Mesenchymal stem cell (in vitro differentiated cells and primary cell): ENCODE measurements at regions not wholly inside any gene's neighbourhood (a gene's known extent, or its start where the extent isn't known, plus 50 kb on each side); places are given as distances from the start of the nearest gene placed in this dataset.
"Not testable (repeated sequence)": the region's sequence is repeated elsewhere in the genome, so short reads cannot be mapped to it uniquely, and the experiment has no call there.

ENCODE experiments used
- DNase-seq: peaks from one replicate; pipeline ENCODE4 v3.0.0-alpha.2; 2013
- H2AFZ ChIP-seq: one replicate; pipeline ENCODE4 v1.6.1; 2013; ENCODE audit warnings: low read depth, mild to moderate bottlenecking, control low read depth, inconsistent platforms, low read length, moderate library complexity
- H2AK5ac ChIP-seq: 2 replicates; pipeline ENCODE4 v1.6.1; 2013; ENCODE audit warnings: low read length, moderate library complexity, mild to moderate bottlenecking, inconsistent platforms; ENCODE audit not compliant: severe bottlenecking
- H2BK120ac ChIP-seq: one replicate; pipeline ENCODE4 v1.6.1; 2013; ENCODE audit warnings: low read depth, mild to moderate bottlenecking, inconsistent platforms, low read length, moderate library complexity
- H2BK12ac ChIP-seq, 2 experiments: one replicate each; pipeline ENCODE4 v1.6.1; 2013; ENCODE audit warnings: inconsistent platforms in 2 of 2, low read length in 2 of 2, mild to moderate bottlenecking in 2 of 2, moderate library complexity in 2 of 2, control low read depth in 1 of 2
- H2BK15ac ChIP-seq: one replicate; pipeline ENCODE4 v1.6.1; 2013; ENCODE audit warnings: mild to moderate bottlenecking, low read depth, inconsistent platforms; ENCODE audit not compliant: poor library complexity, severe bottlenecking
- H2BK5ac ChIP-seq: 2 replicates; pipeline ENCODE4 v1.6.1; 2013; ENCODE audit warnings: low read depth, mild to moderate bottlenecking, low read length, control low read depth, inconsistent platforms; ENCODE audit not compliant: poor library complexity, severe bottlenecking
- H3K14ac ChIP-seq, 2 experiments: one replicate each; pipeline ENCODE4 v1.6.1; 2013; ENCODE audit warnings: inconsistent platforms in 2 of 2, low read length in 2 of 2, control low read depth in 1 of 2, mild to moderate bottlenecking in 1 of 2, moderate library complexity in 1 of 2
- H3K18ac ChIP-seq, 2 experiments: one replicate each; pipeline ENCODE4 v1.6.1; 2013; ENCODE audit warnings: inconsistent platforms in 2 of 2, low read length in 2 of 2, control low read depth in 1 of 2, low read depth in 1 of 2, mild to moderate bottlenecking in 1 of 2
- H3K23ac ChIP-seq, 2 experiments: one replicate each; pipeline ENCODE4 v1.6.1; 2013; ENCODE audit warnings: inconsistent platforms in 2 of 2, low read length in 2 of 2, mild to moderate bottlenecking in 2 of 2, moderate library complexity in 2 of 2, control low read depth in 1 of 2
- H3K27ac ChIP-seq: 2 replicates; pipeline ENCODE4 v1.5.1; 2013; ENCODE audit warnings: mild to moderate bottlenecking, moderate library complexity, low read length, control low read depth, inconsistent platforms; ENCODE audit not compliant: poor library complexity, severe bottlenecking
- H3K27me3 ChIP-seq, 2 experiments: 2 replicates each; pipeline versions ENCODE4 v1.6.1 to v1.7.0; 2013; ENCODE audit warnings: low read length in 2 of 2, mild to moderate bottlenecking in 2 of 2, moderate library complexity in 2 of 2, control low read depth in 1 of 2, inconsistent platforms in 1 of 2; ENCODE audit not compliant: control insufficient read depth in 1 of 2, insufficient read depth in 1 of 2
- H3K36me3 ChIP-seq, 2 experiments: 2 replicates each; pipeline versions ENCODE4 v1.6.1 to v1.7.0; 2013; ENCODE audit warnings: low read length in 2 of 2, control low read depth in 1 of 2, inconsistent platforms in 1 of 2, low read depth in 1 of 2, mild to moderate bottlenecking in 1 of 2; ENCODE audit not compliant: insufficient read depth in 2 of 2, control insufficient read depth in 1 of 2
- H3K4ac ChIP-seq, 2 experiments: one replicate each; pipeline ENCODE4 v1.6.1; 2013; ENCODE audit warnings: inconsistent platforms in 2 of 2, low read length in 2 of 2, mild to moderate bottlenecking in 2 of 2, moderate library complexity in 2 of 2, control low read depth in 1 of 2, low read depth in 1 of 2
- H3K4me1 ChIP-seq: 2 replicates; pipeline ENCODE4 v1.6.1; 2013; ENCODE audit warnings: low read depth, low read length, control low read depth; ENCODE audit not compliant: control insufficient read depth, insufficient read depth
- H3K4me2 ChIP-seq: 2 replicates; pipeline ENCODE4 v1.6.1; 2013; ENCODE audit warnings: low read length, mild to moderate bottlenecking, inconsistent platforms; ENCODE audit not compliant: poor library complexity, severe bottlenecking
- H3K4me3 ChIP-seq, 2 experiments: 2 replicates each; pipeline versions ENCODE4 v1.5.1 to v1.7.0; 2013; ENCODE audit warnings: low read length in 2 of 2, mild to moderate bottlenecking in 2 of 2, control low read depth in 1 of 2, low read depth in 1 of 2; ENCODE audit not compliant: insufficient read depth in 1 of 2
- H3K79me1 ChIP-seq: replicated peaks from 2 replicates; pipeline ENCODE4 v1.6.1; 2013; ENCODE audit warnings: mild to moderate bottlenecking, control low read depth, low read length, inconsistent platforms; ENCODE audit not compliant: poor library complexity, severe bottlenecking
- H3K9ac ChIP-seq: 2 replicates; pipeline ENCODE4 v1.7.0; 2013; ENCODE audit warnings: mild to moderate bottlenecking, low read length, moderate library complexity
- H3K9me3 ChIP-seq: 2 replicates; pipeline ENCODE4 v1.7.0; 2013; ENCODE audit warnings: mild to moderate bottlenecking, low read length; ENCODE audit not compliant: control insufficient read depth
- H4K8ac ChIP-seq: one replicate; pipeline ENCODE4 v1.6.1; 2013; ENCODE audit warnings: inconsistent platforms, mild to moderate bottlenecking, low read length, moderate library complexity
- H4K91ac ChIP-seq: one replicate; pipeline ENCODE4 v1.6.1; 2013; ENCODE audit warnings: mild to moderate bottlenecking, low read length, inconsistent platforms
- WGBS: methylation state at CpG from one replicate; pipeline ENCODE4 v1.1.7; 2013; ENCODE audit warnings: mixed read lengths; 5-methylcytosine and 5-hydroxymethylcytosine counted together

GRCh38 chrY:15871570-15871969, 1347.2 kb downstream of the NLGN4Y start:
- Histone ChIP-seq H3K79me1 (no peaks in the 10 kb centered on the region), H4K91ac (no peak overlapping the region), H2BK120ac (no peak overlapping the region), H2BK15ac (no peak overlapping the region), H3K9me3 (no peaks in the 10 kb centered on the region), H3K18ac (no peak overlapping the region), H3K36me3 (no peaks in the 10 kb centered on the region), H2AK5ac (no peak overlapping the region), H3K4ac (no peak overlapping the region), H4K8ac (no peak overlapping the region), H3K4me1 (no peaks in the 10 kb centered on the region), H3K9ac (no peak overlapping the region), H3K14ac (no peak overlapping the region), H2AFZ (no peak overlapping the region), H3K4me2 (no peak overlapping the region), H2BK5ac (no peak overlapping the region), H3K23ac (no peak overlapping the region), H2BK12ac (no peak overlapping the region), H3K27me3 (no peaks in the 10 kb centered on the region), H3K4me3 (no peak overlapping the region), H3K27ac (no peak overlapping the region)
- DNase-seq, result no peak

GRCh38 chrY:15875881-15876280, 1351.6 kb downstream of the NLGN4Y start:
- not testable (repeated sequence) for H2AFZ ChIP-seq, H4K91ac ChIP-seq, H3K36me3 ChIP-seq, H2BK5ac ChIP-seq, H3K23ac ChIP-seq, H3K4me3 ChIP-seq, H3K27ac ChIP-seq, H3K4ac ChIP-seq, H3K79me1 ChIP-seq, DNase-seq, H3K9me3 ChIP-seq, H2BK12ac ChIP-seq, H4K8ac ChIP-seq, H3K4me2 ChIP-seq, H3K18ac ChIP-seq, H2BK15ac ChIP-seq, H3K4me1 ChIP-seq, H3K9ac ChIP-seq, H3K27me3 ChIP-seq, H2AK5ac ChIP-seq, H2BK120ac ChIP-seq, H3K14ac ChIP-seq
- WGBS, result no CpG with 5 or more reads among the region's 4 CpGs

- not testable (repeated sequence) for H2BK5ac ChIP-seq, H4K91ac ChIP-seq, H2AFZ ChIP-seq, H3K4ac ChIP-seq, H3K36me3 ChIP-seq, H2BK15ac ChIP-seq, H3K4me2 ChIP-seq, H3K23ac ChIP-seq, H3K9ac ChIP-seq, H3K9me3 ChIP-seq, H3K27me3 ChIP-seq, H4K8ac ChIP-seq, H3K14ac ChIP-seq, H3K4me1 ChIP-seq, H2AK5ac ChIP-seq, H3K18ac ChIP-seq, H3K4me3 ChIP-seq, DNase-seq, H2BK120ac ChIP-seq, H3K27ac ChIP-seq, H2BK12ac ChIP-seq, H3K79me1 ChIP-seq
- WGBS, result no CpG with 5 or more reads among the region's 4 CpGs
Observed at GRCh38 chrY:15903524-15903923, 1379.2 kb downstream of the NLGN4Y start.

DNA sequence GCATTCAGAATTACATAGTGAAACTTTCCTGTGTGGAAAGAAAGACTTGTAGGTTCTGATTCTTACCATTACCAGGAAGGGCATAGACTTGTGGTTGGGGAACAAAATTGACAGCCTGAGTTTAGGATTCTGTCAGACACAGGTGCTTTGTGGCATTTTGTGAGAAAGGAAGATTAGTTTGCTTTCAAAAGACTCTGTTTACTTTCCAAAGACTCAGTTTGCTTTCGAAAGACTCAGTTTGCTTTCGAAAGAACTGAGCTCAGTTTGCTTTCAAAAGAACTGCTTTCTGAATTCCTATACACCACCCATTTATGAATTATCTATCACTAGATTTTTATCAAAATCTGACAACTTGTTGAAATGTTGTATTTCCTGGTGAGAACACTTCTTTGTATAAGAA, 1381.2 kb downstream of the NLGN4Y start:
- no peak overlapping the region for H2BK120ac ChIP-seq
- no peak overlapping the region for H3K4ac ChIP-seq
- H3K14ac ChIP-seq, result no peak overlapping the region
- H4K91ac ChIP-seq, result no peak overlapping the region
- no peaks in the 10 kb centered on the region for H3K9me3 ChIP-seq
- H2BK12ac ChIP-seq, result no peak overlapping the region
- DNase-seq, result no peak
- H3K4me3 ChIP-seq, result no peak overlapping the region
- H2AK5ac ChIP-seq, result no peak overlapping the region
- H3K27ac ChIP-seq, result no peak overlapping the region
- WGBS, result no CpG with 5 or more reads among the region's 2 CpGs
- no peak overlapping the region for H3K9ac ChIP-seq
- no peak overlapping the region for H2AFZ ChIP-seq
- no peak overlapping the region for H3K18ac ChIP-seq
- no peak overlapping the region for H2BK15ac ChIP-seq
- no peaks in the 10 kb centered on the region for H3K79me1 ChIP-seq
- H3K4me1 ChIP-seq, result no peaks in the 10 kb centered on the region
- no peak overlapping the region for H3K4me2 ChIP-seq
- H4K8ac ChIP-seq, result no peak overlapping the region
- no peaks in the 10 kb centered on the region for H3K27me3 ChIP-seq
- no peak overlapping the region for H3K23ac ChIP-seq
- H3K36me3 ChIP-seq, result no peaks in the 10 kb centered on the region
- no peak overlapping the region for H2BK5ac ChIP-seq
